NCI-H510A (cell line): ENCODE measurements at regions not wholly inside any gene's neighbourhood (a gene's known extent, or its start where the extent isn't known, plus 50 kb on each side); places are given as distances from the start of the nearest gene placed in this dataset.
"Not testable (repeated sequence)": the region's sequence is repeated elsewhere in the genome, so short reads cannot be mapped to it uniquely, and the experiment has no call there.

Experiments
- DNase-seq: peaks from one replicate; lab custom pipeline; 2025; lab: John Stamatoyannopoulos, UW

DNA sequence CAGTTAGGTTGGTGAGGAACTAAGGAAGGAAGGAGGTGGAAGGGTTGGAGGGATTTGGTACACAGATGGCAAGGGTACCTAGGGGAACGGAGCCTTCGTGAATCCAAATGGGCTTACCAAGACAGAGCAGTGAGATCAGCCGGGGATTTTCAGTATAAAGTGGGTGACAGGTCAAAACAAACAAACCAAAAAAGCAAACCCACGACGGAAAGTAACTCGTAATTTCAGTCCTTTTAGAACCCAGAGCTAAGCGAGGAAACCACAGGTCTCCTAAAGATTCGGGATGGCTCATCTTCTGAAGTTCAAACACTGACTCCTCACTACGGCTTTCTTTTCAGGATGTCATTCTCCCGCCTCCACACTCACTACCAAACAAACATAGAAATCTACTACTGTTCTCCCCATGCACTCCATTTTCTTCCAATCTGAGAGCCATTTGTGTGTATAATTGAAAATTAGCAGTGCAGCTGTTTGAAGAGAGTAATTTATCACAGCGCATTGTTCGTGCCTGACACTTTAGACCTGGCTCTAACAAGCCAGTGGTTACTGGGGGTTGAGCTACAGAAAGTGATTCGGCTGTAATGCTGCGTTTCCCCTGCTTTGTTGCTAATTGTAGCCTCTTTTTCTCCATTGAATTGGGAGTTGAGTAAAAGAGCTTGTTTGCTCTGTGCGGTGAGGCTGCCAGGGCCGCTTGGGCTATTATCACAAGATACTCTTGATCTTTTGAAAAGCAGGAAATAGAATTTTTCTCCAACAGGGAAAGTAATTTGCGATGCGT is 64.7 kb upstream of the CCDC39 start:
- DNase-seq: peak; percentile 18

DNA sequence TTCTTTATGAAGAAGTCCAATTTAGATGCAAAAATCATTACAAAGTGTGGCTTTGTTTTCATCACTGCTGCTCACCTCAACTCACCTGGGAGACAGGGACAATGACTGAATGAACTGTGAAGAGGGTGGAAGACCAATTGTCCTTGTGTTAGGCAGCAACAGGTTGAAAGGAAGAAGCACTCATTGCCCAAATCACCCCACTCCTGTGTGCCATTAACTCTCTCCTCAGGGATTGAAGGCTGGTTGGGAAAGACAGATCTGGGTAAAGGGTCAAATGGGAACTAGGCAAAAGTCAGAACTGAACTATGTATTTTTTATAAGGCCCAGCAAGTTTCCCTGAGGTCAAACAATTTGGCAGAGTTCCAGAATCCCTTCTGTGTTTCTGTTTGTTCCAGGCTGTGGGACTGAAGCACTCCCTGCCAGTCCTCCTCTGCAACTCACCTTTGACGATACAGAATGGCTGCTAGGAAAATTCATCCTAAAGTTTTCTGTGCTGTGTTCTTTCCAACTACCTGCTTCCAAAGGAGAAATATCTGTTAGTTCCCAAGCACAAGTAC is 68.6 kb upstream of the CCDC39 start:
- DNase-seq: peak; percentile 14

DNA sequence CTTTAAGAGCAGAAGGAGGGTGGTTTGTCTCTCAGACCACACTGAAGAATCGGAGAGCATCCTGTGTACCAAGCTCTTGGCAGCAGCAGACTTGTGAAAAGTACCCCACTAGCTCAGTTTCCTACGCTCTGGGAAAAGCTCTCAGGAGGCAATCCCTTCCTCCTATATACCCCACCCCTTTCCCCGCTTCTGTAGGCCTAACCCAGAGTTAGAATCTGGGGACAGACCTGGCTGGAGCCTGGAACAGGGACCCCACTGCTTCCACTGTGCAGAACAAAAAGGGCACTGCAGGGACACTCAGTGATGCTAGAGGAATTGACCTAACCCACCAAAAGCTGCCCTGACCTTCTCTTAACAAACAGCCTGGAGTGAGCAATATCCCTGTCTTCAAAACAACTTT is 70.0 kb upstream of the CCDC39 start:
- DNase-seq: no peak

DNA sequence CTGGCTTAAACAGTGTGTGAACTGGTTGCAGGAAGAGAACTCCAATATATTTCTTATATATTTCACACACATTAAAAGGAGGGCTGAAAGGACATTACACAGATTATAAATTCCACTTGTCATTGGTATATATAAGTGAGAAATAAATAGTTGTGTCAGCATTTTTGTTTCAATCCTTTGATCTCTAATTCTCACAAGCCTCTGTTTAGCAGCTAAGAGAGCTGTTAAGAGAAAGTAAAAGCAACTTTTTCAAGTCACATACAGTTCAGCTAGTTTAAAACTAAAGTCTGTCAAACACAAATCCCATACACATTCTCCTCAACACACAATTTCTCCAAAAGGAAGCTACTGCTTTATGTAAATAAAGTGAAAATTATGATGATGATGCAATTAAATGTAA is 70.5 kb upstream of the CCDC39 start:
- no peak for DNase-seq

DNA sequence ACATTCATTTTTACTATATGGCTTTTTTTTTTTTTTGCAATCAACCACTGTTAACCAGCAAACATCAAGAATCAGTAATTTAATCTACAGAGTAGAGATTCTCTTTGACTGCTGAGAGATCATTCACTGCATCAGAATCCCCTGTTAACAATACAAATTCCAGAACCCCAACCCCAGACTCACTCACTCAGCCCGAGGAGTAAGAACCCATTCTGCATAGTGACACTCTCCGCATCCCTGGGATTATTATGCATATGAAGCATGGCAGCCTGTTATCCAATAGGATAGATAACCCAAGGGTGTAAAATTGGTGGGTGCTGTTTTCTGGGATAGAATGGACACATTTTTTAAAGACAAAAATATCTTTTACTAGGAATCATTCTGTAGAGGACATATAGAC is 76.3 kb upstream of the CCDC39 start:
- DNase-seq: no peak

DNA sequence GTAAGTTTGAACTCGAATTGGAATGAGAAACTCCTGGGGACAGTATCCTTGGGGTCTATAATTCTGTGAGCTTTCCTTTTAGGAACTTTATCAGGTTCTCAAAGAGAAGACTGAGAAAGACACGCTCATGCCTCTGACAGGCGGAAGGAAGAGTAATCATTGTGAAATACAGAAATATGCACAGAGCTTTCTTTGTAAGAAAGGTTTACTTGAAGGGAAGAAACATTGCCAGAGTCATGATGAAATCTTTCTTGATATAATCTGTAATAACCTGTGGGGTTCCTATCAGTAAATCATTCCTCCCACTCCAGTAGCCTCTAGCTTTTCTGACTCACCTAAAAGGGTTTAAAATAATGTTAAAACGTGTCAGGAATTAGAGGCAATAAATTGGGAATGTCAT is 83.6 kb upstream of the CCDC39 start:
- no peak for DNase-seq

DNA sequence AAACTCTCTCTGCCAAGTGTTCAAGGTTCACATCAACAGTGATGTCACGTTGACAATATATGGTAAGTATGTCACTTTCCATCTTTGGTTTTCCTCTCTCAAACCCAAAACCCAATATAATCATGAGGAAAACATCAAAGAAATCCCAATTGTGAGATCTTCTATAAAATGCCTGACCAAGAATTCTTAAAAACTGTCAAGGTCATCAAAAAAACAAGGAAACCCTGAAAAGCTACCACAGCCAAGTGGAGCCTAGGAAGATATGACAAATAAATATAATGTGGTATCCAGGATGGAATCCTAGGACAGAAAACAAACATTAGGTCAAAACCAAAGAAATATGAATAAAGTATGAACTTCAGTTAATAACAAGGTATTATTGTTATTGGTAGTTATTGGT is 85.2 kb upstream of the CCDC39 start:
- DNase-seq: no peak

DNA sequence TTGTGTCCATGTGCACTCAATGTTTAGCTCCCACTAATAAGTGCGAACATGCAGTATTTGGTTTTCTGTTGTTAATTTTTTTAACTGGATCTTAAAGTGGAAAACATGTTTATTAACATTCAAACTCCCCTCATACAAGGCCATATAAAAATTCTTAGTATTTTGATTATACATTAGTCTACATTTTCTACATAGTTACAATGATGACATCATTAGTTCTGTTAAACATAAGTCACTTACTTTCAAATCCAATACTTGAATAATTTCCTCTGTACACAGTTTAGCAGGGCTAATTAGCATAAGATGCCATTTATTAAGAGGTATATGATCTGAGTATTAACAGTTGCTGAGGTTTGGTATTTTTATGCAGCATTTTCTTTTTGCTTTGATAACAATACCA is 91.3 kb upstream of the CCDC39 start:
- DNase-seq: no peak

DNA sequence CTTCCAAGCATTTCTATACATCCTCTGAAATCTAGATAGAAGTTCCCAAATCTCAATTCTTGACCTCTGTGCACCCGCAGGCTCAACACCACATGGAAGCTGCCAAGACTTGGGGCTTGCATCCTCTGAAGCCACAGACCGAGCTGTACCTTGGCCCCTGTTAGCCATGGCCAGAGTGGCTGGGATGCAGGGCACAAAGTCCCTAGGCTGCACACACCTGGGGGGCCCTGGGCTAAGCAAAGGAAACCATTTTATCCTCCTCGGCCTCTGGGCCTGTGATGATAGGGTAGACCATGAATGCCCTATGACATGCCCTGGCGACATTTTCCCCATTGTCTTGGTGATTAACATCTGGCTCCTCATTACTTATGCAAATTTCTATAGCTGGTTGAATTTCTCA is 97.1 kb upstream of the CCDC39 start:
- no peak for DNase-seq

DNA sequence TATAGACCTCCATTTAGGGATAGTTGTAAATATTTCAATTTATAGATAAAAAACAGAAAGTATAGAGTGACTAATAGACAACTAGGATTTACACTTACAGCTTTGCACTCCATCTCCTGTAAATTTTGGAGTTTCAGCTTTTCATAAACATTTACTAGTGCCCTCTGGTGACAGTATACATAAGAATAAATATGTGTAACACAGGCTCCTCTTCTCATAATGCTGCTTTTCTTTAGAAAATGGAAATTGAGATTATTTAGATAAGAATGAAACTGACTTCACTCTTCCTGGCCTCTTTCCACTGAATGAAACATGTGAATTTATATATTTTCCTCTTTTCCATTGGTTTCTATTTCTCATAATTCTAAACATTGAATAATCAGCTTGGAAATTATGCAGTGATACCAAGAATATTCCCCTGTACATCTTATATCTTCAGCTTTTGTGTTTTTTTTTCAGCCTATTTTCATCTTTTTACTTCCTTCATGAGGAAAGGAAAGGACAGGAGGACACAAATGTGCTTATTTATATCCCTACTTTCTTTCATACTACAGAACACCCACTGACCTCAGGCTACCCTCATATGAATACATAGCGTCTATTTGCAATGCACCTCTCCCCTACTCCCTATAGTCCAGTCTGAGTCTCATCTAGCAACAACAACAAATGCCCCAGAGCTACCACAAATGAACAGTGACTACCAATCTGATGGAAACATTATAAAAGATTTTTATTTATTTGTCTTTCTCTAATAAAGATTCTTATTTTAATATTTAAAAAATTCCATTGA is 103.1 kb upstream of the CCDC39 start:
- DNase-seq: no peak

DNA sequence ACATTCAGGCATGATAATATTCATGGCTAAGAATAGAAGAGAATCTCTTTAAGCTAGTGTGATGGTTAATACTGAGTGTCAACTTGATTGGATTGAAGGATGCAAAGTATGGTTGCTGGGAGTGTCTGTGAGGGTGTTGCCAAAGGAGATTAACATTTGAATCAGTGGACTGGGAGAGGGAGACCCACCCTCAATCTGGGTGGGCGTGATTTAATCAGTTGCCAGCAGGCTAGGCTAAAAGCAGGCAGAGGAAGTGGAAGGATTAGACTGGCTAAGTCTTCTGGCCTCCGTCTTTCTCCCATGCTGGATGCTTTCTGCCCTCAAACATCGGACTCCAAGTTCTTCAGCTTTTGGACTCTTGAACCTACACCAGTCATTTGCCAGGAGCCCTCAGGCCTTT is 106.9 kb upstream of the CCDC39 start:
- not testable (repeated sequence) for DNase-seq

DNA sequence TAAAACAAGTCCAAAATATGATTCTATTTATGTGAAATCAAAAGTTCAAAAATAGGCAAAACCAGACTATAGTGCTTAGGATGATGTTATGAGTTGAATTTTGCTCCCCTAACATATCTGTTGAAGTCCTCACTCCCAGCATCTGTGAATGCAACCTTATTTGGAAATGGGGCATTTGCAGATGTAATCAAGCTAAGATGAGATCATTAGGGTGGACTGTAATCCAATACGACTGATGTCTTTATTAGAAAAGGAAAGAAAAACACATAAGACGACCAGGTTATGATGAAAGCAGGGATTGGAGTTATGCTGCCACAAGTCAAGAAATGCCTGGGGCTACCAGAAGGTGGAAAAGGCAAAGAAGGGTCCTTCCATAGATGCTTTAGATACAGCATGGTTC is 110.5 kb upstream of the CCDC39 start:
- no peak for DNase-seq

DNA sequence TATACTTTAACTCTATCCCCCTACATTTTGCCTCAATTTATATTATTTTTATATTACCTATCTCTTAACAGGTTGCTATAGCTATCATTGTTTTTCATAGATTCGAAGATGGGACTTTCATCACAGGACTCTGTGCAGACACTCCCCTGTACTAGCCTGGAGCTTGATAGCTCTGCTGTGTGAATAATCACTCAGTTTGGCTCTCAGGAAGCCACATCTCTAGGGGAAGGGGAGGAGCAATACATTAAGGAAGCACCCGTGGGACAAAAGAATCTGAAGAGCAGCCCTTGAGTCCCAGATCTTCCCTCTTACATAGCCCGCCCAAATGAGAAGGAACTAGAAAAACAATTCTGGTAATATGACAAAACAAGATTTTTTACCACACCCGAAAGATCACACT is 114.3 kb upstream of the FXR1 start:
- DNase-seq: no peak

DNA sequence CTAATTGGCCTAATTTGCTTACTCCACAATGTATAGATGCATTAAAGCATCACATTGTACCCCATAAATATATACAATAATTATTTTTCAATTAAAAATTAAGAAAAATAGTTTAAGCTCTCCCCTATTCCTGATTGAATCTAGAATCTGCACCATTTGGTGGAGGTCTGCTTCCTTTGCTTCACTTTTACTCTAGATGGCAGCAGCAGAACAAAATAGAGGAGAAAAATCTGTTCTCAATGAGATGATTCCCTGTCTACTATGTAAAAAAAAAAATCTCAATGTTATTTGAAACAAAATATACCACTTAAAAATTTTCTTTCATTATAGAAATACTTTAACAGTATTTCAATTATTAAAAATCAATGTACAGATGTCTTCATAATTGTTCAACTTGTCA is 109.6 kb upstream of the FXR1 start:
- no peak for DNase-seq

DNA sequence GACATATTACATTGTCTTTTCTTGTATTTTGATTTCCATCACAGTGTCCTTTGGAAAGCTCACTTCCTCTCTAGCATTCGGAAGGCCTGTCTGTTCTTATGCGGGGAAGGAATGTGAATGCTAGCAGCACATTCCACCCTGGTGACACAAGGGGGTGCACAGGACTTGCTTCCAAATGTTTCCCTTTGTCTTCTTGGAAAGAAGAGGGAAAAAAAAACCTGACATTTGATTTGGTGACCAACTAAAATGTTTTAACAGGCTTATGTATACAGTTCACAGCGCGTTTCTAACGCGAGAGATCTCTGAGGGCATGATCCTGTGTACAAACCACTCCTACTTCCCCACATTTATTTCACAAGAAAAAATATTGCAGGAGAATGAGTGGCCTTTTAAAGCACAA is 107.6 kb upstream of the FXR1 start:
- no peak for DNase-seq

DNA sequence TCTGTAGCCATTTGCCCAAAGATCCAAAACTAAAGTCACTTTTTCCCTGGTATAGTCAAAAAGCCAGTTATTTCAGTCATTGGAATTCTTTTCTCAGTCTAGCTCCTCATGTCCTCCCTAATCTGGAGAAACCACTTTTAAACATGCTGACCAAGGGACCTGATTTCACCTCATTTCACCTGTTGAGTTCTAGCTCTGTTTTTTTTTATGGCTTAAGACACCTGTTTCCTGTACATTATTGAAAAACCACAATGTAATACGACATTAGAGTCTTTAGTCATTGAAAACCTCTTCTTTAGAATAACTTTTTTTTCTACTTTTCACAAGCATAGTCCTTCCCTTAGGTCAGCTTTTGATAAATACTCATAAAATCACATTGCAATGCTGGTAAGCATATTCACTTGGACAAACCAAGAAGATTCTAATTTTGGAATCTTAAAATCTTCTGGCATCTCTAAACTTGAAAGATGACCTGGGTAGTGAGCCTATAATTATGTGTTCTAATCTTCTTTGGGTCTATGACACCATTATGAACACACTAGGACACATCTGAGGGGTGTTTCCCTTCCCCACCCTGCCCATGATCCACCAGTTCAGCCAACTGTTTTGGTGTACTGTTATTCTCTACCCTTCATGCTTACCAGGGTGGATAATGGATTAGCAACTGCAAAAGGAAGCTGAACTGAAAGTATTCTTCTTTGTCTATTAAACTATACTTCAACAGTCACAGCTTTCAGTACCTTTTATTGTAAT is 103.5 kb upstream of the FXR1 start:
- DNase-seq: no peak

DNA sequence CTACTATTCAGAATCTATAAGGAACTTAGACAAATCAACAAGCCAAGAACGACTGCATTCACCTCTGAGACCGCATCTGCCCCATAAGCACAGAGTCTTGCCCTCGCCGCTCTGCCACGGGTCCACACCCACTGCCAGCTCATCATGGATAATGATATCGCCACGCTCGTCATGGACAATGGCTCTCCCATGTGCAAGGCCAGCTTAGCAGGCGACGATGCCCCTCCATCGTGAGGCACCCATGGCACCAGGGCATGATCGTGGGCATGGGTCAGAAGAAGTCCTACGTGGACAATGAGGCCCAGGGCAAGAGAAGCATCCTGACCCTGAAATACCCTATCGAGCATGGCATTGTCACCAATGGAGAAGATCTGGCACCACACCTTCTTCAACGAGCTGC is 92.1 kb upstream of the FXR1 start:
- DNase-seq: no peak

DNA sequence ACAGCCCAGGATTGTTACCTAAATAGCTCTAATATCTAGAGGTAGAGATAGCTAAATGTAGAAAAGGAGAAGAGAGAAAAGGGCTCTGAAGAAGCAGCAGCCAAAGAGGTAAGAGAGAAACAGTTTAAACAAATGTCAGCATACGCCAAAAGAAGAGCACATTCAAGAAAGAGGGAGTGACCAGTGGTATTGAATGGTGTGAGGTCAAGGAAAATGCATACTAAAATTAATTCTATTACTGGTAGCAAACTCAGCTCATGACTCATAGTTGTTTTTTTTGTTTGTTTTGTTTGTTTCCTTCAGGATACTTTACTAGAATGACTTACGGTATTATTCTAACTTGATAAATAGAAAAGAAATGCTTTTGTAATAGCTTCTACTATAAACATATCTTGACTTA is 86.5 kb upstream of the FXR1 start:
- no peak for DNase-seq

DNA sequence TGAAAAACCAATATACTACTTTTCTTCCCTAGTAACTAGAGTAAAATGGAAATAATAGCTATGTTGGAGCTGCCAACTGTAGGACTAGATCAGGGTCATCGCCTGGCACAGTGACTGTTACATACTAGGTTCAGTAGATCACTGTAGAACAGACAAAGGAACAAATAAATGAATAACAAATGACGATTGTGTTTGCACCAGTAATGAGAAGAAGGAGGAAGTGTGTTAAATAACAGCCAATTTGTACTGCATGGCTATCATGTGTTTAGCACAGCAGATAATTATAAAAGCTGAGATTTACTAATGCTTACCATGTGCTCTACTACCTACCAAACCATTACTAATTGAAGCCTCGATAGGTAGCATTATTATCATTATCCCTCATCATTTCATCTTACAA is 85.3 kb upstream of the FXR1 start:
- DNase-seq: no peak

DNA sequence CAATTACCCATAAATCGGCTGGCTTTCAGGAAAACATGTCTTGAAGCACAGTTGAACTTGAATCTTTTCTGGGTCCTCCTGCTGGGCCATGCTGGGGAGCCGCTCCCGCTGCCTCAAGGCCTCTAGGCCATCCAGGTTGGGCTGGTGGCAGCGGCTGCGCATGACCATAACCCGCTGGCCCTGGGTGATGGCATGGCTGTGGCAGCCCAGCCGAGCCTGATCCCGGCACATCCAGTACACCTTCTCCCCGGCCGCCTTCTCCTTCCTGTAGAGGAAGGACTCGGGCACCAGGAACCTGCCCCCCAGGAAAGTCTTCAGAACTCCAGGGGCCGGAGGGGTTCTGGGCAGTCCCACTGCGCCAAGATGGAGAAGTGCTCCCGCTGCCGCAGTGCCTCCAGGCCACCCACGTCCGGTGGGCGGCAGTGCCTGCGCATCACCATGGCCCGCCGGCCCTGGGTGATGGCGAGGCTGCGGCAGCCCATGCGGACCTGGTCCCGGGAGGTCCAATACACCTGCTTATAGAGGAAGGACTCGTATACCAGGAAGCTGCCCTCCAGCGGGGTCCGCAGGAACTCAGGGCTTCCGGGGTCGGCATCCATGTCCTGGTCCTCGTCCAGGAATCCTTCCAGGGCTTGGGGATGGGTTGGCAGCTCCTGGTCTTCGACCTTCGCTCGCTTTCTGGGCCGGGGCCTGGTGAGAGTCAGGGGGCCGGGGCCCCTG is 84.3 kb upstream of the FXR1 start:
- DNase-seq: no peak

DNA sequence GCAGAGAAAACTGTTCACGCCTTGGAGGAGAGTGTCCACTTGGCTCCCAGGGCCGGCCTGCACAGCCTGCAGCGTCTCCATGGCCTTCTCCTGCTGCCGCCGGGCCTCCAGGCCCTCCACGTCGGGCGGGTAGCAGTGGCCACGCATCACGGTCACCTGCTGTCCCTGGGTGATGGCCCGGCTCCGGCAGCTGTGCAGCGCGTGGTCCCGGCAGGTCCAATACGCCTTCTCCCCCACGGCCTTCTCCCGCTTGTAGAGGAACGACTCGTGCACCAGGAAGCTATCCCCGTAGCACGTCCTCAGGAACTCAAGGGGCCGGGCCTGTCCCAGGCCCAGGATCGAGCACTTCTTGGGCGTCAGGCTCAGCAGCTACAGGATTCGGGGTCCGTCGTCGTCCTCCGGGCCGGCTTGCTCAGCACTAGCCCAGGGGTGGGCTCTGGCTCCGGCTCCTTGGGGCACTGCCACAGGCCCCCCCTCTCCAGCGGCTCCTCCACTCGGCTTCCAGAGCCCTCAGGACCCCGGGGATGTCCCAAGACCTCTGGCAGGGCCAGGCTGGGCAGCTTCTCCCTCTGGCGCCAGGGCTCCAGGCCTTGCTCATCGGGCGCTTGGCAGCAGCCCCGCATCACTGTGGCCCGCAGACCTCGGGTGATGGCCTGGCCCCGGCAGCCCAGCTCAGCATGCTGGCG is 83.6 kb upstream of the FXR1 start:
- no peak for DNase-seq
